ENCODE measurements at regions not wholly inside any gene's neighbourhood (a gene's known extent, or its start where the extent isn't known, plus 50 kb on each side); places are given as distances from the start of the nearest gene placed in this dataset.

GRCh38 chr1:181430015-181430885 is 53.1 kb upstream of the CACNA1E start:
- no peak for DNase-seq (ENCODE audit: low spot score)

Data from activated CD4-positive, alpha-beta T cell treated with anti-CD3 and anti-CD28 coated beads, Interleukin-2, Interleukin-4, amounts not matched to agents 100 ng/mL and 50 ng/mL, durations not matched to agents 16 hours and 8 hours (primary cell).